Midbrain (tissue), 1 donor: ENCODE measurements at regions not wholly inside any gene's neighbourhood (a gene's known extent, or its start where the extent isn't known, plus 50 kb on each side); places are given as distances from the start of the nearest gene placed in this dataset.

Experiments used
- DNase-seq: peaks from one replicate; lab custom pipeline; 2025; lab: John Stamatoyannopoulos, UW

- no peak for DNase-seq
Observed at GRCh38 chr9:13716601-13717321, 437.3 kb upstream of the MPDZ start.

- DNase-seq: no peak
Observed at GRCh38 chr9:13716090-13716489, 436.6 kb upstream of the MPDZ start.

DNA sequence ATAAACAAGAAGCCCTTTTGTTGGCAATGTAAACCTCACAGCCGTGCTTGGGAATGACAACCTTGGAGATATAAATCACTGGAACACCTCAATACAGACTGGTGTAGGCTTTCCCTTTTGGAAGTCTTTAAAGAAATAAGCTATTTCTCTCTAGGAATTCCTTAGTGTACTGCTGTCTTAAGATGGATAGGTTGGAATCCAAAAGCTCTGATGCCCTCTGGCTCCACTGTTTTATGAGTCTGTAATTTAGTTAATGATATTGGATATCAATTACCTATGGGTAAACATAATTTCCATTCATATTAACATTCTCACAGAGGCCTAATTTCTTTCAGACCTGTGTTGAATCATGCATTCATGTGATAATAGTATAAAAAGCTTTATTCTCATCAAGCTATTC lies 435.9 kb upstream of the MPDZ start:
- no peak for DNase-seq

GRCh38 chr9:13707612-13708576 lies 428.4 kb upstream of the MPDZ start:
- DNase-seq: no peak

- no peak for DNase-seq
Observed at GRCh38 chr9:13705918-13706317, 426.4 kb upstream of the MPDZ start.

GRCh38 chr9:13705373-13705772 lies 425.9 kb upstream of the MPDZ start:
- no peak for DNase-seq

DNA sequence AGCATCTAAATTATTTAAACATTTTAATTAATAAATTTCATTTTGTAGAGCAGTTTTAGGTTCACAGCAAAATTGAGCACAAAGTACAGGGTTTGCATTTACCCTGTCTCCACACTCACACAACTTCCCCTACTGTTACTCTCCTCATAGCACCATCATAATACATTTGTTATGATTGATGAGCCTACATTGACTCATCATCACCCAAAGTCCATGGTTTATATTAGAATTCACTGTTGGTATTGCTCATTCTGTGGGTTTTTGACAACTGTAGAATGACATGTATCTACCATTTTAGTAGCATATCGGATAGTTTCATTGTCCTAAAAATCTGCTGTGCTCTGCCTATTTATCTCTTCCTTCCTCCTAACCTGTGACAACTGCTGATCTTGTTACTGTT lies 411.1 kb upstream of the MPDZ start:
- DNase-seq: no peak

GRCh38 chr9:13689925-13690324 lies 410.4 kb upstream of the MPDZ start:
- DNase-seq: no peak

DNA sequence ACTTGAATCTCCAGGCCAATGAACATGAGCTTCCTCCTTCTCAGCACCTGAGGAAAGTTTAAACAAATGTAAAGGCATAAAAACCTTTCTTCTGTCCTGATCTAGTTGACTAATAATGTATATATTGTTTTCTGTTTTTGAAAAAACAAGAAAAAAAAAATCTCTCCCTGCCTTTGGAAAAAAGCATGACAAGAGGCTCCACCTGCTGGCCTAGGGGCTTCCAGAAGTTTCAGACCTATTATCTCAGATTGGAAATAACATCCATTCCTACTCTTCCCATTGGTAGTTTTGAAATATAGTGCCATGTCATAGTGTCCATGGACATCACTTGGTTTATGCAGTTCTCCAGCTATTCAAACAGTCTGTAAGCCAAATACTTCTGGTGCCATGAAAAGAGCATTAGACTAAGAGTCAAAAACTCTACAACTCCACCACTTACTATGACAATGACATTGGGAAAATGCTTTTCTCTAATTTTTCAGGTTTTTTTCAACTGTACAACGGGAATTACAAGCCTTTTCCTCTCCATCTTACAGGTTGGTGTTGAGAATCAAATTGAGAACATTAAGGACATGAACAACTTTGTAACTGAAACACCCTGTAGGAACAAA lies 409.6 kb upstream of the MPDZ start:
- peak; percentile 6 for DNase-seq

- DNase-seq: no peak
Observed at GRCh38 chr9:13688223-13688989, 408.9 kb upstream of the MPDZ start.

DNA sequence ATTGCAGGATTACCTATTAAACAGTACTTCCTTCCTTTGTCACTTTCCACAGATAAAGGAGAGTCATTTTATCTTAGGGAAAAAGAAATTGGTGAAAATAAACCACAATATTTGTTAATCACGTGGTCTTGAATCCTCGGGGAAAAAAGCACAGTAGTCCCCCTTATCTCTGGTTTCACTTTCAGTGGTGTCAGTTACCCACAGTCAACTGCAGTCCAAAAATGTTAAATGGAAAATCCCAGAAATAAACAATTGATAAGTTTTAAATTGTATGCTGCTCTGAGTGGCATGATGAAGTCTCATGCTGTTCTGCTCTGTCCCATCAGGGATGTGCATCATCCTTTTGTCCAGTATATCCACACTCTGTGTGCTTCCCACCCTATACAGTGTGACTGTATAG lies 405.2 kb upstream of the MPDZ start:
- no peak for DNase-seq

DNA sequence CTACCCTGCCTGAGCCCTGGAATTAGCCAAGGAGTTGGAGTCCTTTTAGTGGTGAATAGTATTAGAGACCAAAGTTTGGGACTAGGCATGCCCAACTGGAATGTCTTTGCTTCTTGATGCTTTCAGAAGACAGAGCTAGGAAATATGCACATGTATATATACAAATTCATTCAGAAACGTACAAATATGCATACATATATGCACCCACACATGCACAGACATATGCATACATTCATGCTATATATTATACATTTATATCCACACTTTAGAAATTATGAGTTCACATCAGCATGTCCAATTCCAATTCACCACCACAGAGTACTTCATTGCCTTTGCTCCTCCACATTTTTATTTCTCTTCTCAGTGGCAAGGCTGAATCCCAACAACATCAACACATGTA lies 398.3 kb upstream of the MPDZ start:
- DNase-seq: no peak

DNA sequence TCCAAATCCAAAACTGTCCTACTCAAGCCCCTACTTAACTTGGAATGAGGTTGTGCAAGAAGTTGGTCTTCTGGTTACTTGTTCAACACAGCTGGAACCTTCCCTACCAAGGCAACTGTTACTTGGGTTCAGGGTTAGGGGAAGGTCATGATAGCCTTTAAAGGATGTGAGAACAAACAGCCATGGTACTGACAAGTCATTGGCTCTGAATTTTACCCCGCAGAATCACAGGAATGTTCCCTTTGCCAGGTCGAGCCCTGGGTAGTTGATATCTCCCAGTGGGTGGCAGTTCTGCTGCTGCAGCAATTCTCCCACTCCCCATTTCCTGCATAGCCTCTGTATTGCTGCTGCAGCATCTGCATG lies 396.1 kb upstream of the MPDZ start:
- DNase-seq: no peak

DNA sequence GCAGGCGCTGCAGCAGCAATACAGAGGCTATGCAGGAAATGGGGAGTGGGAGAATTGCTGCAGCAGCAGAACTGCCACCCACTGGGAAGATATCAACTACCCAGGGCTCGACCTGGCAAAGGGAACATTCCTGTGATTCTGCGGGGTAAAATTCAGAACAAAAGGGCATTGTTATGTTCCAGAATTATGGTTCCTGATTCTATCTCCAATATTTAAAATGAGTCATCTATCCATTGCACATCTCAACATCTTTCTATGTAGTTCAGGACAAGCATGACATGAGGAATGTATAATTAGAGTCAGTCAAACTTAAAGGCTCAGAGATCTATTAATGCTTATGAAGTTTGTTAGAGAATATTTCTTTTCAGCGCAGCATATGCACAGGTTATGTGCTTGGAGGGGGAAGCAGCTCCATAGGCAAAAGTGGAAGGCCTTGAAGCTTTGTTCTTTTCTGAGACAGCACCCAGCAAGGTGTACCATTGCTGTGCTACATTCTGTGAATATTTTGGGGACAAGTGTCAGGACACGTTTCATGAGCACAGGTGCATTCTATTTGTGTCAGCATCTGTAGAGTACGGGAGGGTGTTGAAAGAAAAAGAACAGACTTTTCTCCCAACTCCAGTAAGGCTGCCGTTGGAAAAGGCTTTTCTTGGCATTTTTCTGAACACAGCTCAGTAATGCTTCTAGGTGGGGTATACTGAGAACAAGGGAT lies 395.6 kb upstream of the MPDZ start:
- DNase-seq: no peak

GRCh38 chr9:13673348-13673747 lies 393.9 kb upstream of the MPDZ start:
- no peak for DNase-seq

GRCh38 chr9:13665418-13666066 lies 386.1 kb upstream of the MPDZ start:
- DNase-seq: no peak

DNA sequence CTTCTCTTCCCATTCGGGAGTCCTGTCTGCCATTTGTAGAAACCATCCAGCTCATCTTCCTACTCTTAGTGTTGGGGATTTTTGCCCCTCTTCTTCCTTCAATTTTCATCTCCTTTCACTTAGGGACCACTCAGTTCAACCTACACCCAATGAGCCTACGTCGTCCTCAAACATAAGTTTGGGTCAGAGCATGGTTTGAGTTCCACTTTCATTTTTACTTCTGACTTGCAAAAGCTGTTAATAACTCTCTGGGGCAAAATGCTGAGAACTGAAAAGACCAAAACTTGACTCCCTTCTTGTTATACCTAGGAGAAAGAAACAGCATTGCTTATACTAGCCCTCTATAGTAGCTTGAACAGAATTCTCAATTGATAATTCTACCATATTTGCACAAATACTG lies 381.5 kb upstream of the MPDZ start:
- no peak for DNase-seq

DNA sequence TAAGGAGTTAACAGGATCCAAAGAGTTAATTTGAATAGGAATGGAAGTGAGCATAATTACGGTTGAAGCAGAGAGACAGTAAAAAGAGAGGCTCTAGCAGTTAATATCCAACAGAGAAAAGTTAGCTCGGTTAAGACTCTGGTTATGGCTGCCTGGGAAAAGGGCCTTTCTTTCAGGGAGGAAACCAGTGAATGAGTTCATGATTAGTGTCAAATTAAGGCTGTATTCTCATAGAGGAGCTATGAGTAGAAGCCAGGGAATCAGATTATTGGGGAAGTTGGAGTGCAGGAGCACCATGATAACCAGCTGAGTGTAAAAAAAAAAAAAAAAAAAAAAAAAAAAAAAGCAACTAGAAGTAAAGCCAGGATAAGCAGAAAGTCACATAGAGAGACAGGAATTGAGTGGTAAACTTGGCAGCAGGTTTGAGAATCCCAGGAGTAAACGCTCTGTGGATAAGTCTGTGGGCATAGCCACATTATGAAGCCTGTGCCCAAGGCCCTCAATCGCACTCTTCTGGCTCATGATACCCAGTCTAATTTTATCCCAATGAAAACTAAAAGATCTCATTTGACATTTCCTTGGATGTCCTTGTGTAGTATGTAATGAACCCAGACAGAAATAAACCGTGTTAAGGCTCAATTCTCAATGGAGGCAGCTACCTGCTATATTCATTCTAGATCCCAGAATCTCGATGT lies 372.6 kb upstream of the MPDZ start:
- no peak for DNase-seq

DNA sequence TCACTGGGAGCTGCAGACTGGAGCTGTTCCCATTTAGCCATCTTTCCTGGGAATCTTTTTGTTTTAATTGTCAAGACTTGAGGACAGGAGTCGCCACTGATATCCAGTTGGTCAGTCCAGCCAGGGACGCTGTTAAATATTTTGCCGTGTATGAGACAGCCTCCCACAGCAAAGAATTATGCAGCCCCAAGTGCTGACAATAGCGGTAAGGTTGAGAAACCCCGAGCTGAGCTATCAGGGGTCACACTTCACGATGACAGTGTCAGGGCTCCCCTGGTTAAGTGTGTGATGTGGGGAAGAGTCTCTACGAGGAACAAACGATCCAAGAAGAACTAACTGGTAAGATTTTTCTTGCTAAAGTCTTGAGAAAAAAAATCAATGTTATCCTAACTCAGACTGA lies 372.0 kb upstream of the MPDZ start:
- DNase-seq: no peak

GRCh38 chr9:13648676-13649075 lies 369.2 kb upstream of the MPDZ start:
- no peak for DNase-seq
